Smooth muscle cell of the brain vasculature (primary cell): ENCODE measurements at regions not wholly inside any gene's neighbourhood (a gene's known extent, or its start where the extent isn't known, plus 50 kb on each side); places are given as distances from the start of the nearest gene placed in this dataset.
"Not testable (repeated sequence)": the region's sequence is repeated elsewhere in the genome, so short reads cannot be mapped to it uniquely, and the experiment has no call there.

ENCODE experiments used
- DNase-seq: peaks from one replicate; pipeline ENCODE4 v3.0.0-alpha.2; 2012; ENCODE audit warnings: low read depth, low spot score

- DNase-seq = no peak
Observed at GRCh38 chr14:40273417-40273816, 841.2 kb upstream of the FBXO33 start.

DNA sequence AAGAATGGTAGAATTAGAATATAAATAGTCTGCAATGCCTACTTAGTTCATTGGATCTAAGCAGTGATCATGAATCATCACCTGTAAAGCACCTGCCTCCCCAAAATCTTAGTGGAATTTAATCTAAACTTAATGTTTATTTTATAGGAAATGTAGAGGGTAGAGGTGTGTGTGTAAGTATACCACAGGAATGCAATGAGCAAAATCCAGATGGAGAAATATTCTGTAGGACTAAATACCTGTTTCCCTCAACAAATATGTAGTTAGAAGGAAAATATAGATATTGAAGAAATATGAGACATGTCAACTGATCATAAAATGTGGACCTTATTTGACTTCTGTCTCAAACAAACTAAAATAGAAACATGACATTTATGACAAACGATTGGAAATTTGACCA is 839.2 kb upstream of the FBXO33 start:
- no peak for DNase-seq

DNA sequence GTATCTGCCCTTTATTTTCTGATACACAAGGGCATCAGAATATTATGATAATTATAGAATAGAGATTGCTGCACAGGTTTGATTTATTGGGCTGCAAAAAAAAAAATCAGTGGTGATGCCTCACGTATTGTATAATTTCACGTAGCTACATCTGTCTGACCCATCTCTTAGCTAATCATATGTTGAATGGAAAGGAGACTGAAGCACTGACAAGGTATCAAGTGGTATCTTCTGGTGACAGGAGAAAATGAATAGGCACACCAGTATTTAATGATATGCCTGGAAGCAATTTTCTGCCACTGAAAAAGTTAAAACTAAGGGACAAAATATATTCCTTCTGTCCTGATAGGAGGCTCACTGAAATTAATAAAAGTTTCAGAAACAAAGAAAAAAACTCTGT is 837.2 kb upstream of the FBXO33 start:
- DNase-seq = no peak

GRCh38 chr14:40268236-40268635 is 836.0 kb upstream of the FBXO33 start:
- DNase-seq = no peak

GRCh38 chr14:40265096-40265495 is 832.9 kb upstream of the FBXO33 start:
- DNase-seq = no peak

GRCh38 chr14:40252817-40253447 is 820.7 kb upstream of the FBXO33 start:
- no peak for DNase-seq

DNA sequence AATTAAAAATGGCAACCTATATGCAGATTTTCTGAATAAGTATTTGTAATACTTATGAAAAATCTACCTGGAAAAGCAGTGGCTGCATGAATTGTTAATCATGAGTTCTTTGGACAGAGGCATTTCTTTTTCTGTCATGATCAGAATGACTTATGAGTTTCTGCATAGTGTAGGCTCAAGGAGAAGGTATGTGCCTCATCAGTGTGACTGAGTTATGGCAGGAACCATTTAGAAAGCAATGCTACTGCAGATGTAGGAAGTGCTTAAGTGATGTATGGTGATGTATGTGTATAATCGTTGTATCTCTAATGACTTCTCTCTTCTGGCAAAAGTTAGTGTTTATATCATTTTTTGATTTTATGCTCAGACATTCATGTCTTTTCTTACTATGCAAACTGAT is 816.4 kb upstream of the FBXO33 start:
- DNase-seq = no peak

- no peak for DNase-seq
Observed at GRCh38 chr14:40240245-40240859, 808.1 kb upstream of the FBXO33 start.

DNA sequence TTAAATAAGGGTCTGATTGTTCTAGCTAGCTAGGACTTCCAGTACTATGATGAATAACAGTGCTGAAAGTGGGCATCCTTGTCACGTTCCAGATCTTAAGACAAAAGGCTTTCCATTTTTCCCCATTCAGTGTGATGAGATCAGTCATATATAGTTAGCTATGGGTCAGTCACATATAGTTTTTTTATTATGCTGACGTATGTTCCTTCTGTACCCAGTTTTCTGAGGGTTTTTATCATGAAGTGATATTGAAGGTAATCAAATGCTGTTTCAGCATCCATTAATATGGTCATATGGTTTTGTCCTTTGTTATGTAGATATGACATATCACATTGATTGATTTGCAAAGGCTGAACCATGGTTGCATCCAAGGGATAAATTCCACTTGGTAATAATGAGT is 800.1 kb upstream of the FBXO33 start:
- no peak for DNase-seq

DNA sequence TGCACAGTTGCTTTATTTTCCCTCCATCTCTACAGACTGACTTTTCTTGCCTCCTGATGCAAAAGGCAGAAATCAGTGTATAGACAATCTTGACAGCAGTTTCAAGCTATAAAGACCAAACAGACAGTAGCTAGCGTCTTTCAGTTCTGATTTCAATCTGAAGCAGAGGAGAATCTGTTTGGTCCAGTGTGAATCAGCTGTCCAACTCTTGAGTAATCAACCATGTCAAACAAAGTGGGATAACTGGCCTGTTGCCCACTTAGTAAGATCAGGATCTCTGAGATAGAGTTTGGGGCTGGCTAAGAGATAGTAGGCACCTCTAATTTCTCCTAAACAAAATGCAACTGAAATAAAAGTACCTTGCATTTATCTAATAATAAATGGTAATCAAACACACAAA is 797.4 kb upstream of the FBXO33 start:
- DNase-seq = no peak

GRCh38 chr14:40222996-40223395 is 790.8 kb upstream of the FBXO33 start:
- no peak for DNase-seq

DNA sequence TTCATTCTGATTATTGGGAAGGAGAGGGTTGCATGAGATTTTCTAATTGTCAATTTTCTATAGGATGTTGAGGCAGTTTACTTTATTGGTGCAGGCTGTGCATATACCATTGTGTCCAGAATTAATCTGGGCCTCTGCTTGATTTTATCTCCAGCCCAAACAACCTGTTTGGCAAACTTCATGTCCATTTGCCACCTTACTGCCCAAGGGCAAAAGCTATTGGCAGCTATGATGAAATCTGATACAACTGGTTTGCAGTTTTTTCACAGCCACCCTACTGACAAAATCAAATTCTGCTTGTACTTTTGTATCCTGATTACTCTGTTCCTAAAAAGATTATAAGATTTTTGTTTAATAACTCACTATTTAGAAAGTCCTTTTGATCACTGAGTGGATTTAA is 789.2 kb upstream of the FBXO33 start:
- DNase-seq = no peak

DNA sequence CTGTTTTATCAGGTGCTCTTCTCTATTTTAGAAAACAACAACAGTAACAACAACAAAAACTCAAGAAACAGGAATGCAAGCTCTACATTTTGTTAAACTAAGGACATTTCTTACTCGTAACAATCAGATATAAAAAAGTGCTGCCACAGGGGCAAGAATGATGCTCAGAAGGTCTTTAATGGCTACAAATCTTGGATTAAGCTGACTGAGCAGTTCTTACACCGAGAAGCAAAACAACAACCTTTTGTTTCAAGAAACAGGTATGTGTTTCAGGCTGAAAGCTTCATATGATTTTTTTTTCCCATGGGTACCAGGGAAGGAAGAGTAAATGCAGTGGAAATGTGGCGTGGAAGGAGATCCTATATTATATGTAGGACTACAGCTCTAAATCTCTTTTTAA is 786.8 kb upstream of the FBXO33 start:
- DNase-seq = no peak

DNA sequence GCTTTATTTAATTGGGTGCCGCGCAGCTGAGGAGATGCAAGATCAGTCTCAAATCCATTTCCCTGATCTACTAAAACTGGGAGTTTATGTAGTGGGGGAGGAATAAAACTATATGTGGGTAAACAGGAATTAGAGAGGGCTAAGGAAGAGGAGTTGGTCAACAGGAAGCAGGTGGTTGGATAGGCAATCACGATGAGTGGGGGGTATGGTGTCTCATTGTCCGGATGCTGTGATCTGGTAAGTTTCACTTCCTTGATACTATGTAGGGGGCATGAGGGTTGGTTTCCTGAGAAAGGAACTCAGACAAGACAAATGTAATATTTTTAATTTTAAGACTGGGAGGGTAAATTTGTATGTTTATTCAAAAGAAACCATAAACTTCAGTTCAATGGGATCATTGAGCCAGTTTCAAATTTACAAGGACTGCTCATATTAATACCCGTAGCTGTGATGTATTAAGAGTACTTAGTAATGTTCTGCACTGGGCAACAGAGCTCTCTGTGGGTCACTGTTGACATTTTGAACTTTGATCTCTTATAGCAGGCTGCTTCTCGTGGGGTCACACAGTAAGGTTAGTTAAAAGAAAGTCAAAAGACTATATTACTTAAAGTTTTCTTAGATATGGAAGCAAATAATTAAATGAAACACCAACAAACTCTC is 786.2 kb upstream of the FBXO33 start:
- DNase-seq = no peak

DNA sequence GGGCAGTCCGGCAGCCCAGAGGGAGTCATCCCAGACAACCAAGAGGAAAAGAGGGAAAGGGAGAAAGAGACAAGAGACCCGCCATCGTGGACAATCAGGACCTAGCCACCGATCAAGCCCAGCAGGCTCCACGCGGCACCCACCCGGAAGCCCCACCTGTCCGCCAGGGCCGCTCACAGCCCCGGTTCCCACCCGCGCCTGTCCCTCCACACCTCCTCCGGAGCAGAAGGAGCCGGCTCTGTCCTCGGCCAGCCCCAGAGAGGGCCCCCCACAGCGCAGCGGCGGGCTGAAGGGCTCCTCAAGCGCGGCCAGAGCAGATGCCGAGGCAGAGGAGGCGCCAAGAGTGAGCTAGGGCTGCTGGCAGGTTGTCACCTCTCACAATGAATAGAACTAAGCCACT is 784.7 kb upstream of the FBXO33 start:
- no peak for DNase-seq

DNA sequence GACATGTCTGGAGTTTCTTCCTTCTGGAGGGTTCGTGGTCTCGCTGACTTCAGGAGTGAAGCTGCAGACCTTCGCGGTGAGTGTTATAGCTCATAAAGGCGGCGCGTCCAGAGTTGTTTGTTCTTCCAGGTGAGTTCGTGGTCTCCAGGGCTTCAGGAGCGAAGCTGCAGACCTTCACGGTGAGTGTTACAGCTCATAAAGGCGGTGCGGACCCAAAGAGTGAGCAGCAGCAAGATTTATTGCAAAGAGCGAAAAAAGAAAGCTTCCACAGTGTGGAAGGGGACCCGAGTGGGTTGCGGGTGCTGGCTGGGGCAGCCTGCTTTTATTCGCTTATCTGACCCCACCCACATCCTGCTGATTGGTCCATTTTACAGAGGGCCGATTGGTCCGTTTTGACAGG is 784.2 kb upstream of the FBXO33 start:
- not testable (repeated sequence) for DNase-seq

DNA sequence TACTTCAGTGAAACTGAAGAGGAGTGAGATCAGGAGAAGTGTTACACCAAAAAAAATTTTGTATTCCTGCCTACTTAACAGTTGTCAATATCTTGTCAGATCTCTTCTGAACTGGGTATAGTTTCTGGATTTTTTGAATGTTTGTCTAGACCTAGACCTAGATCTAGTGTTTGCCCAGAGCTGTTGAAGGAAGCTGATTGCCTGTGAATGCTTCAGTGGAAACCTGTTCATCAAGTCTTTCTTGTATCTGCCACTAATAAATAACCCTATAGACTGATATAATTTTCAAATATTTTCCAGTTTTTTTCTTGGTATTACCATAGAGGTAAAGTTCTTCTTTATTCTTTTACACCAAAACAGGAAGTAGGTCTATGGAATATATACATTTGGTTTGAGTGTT is 781.5 kb upstream of the FBXO33 start:
- no peak for DNase-seq

DNA sequence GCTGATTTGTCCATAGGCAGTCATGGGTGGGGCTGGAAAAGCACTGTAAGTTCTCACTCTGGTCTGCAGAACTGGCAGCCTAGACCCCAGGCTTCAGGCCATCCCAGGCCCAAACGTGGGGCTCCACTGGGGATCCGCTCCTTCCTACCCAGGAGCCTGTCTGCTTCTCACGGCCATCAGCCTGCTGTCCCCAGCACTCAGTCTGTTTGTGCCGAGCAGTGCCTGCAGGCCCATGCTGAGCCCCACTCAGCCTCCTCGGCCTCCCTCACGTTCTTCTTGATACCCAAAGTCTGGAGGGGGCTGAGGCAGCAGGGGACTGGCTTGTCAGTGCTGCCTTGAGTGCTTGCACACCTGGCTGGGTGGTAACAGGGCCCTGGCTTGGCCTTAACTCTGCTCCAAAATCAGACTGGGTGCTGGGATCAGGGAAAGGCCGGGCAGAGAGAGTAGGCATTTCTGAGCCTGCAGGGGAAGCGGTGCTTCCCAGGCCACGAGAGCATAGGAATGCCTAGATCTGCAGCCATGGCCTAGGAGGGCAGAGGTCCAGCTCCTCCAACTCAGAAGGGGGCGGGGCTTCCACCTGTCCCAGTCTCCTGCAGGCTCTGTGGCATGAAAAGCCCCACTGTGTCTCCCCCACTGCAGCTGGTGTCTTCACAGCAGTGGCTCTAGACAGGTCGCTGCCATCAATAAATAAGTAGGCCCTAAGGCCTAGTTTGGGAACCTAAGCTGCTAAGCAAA is 772.4 kb upstream of the FBXO33 start:
- no peak for DNase-seq

DNA sequence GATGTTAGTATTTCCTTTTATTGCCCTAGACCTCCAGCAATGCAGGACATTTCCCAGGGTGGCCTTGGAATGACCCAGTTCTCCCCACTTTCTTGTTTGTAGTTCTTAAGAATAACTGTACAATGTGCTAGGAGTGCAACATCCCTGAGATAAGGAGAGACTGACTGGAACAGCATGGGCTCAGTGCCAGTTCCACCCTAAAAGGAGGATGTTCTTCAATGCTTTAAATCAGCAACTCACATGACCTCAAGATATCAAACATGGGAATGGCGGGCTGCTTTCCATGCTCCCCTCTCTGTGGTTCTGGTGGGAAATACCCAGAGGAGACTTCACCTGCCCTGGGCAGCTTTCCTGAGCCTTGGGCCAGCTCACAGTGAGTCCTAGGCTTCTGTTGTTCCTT is 766.9 kb upstream of the FBXO33 start:
- no peak for DNase-seq

DNA sequence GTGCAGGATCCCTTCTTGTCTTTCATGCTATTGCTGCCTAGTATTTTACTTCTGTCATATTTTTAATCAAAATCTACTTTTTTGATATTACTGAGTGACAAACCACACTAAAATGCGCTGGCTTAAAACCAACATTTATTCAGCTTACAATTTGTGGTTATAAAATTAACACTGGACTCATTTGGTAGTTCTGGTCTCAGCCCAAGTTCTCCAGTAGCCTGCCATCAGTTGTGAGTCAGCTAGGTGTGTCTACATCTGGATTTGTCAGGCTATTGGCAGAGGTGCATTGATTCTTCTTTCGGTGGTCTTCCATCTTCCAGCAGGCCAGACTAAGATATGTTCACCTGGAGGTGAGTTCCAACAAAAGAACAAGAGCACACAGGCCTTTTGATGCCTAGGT is 765.1 kb upstream of the FBXO33 start:
- DNase-seq = no peak

DNA sequence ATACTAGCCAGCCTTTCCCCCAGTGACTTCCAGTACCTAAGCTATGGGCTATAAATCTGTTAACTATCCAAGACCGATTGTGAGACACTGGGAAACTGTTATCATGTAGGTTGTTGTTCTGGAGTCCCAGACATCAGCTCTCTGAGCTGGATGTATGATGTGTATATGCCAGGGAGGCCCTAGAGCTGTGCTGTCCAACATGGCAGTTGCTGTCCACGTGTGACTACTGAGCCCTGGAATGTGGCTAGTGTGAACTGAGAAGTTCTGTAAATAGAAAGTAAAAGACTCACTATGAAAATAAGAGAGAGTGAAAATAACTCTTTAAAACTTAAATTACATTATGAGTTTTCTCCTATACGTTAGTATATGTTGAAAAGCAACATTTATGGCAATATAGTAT is 755.8 kb upstream of the FBXO33 start:
- DNase-seq = no peak

DNA sequence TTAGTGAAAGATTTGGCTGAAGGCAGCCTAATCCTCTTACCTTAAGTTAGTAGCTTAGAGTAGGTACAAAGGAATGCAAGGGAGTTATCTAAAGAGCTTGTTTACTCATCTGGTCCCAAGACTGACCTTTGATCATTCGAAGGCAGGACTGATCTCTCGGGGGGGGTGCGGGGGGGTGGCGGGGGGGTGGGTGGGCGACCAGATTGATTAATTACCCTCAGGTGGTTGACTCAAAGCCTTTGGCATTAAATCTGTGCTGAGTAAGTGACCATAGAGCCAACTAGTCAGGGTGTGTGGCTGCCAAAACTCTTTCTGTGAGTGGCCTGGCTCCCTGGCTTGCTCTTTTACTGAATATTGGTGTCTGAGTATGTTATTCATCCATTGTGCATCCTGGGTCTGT is 731.9 kb upstream of the FBXO33 start:
- no peak for DNase-seq

DNA sequence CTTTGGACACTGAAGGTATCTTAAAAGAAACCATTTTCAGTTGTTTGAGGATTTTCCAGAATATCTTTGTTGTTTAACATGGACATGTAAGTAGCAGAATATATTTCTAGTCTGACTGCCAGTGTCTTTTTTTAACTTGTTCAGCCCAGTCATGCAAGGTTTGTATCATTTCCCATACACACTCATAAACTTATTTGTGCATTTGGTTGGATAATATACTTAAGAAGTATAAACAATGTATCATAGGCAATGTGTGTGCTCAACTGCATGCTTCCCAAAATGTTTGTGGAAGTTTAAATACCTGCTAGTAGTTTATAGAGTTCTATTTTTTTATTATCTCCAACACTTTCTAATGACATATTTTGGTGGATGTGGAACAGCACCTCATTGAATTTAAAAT is 707.4 kb upstream of the FBXO33 start:
- no peak for DNase-seq
